Uterus (tissue), 2 donors: ENCODE measurements at regions not wholly inside any gene's neighbourhood (a gene's known extent, or its start where the extent isn't known, plus 50 kb on each side); places are given as distances from the start of the nearest gene placed in this dataset.

Experiments
- CTCF ChIP-seq, 4 experiments: fragments of 200-600 bp in 2 of 4; fragments of 450-650 bp in 2 of 4; sonication (generic) in 2 of 4; IDR thresholded peaks; one replicate each; pipeline ENCODE4 v1.5.1; 2016 to 2019; ENCODE audit warnings: antibody characterized with exemption in 4 of 4, mild to moderate bottlenecking in 2 of 4, moderate library complexity in 1 of 4
- POLR2A ChIP-seq, 2 donors: fragments of 450-650 bp; IDR thresholded peaks; one replicate each; pipeline ENCODE4 v1.6.1; 2016; ENCODE audit warnings: antibody characterized with exemption in 2 of 2, mild to moderate bottlenecking in 1 of 2, moderate library complexity in 1 of 2

- TF ChIP-seq CTCF (IDR thresholded peaks at IDR 0.05) (no peak), POLR2A (IDR thresholded peaks at IDR 0.05) (no peak)
Observed at GRCh38 chr18:67373636-67374035, 142.9 kb downstream of the DSEL start.
